ENCODE measurements at regions not wholly inside any gene's neighbourhood (a gene's known extent, or its start where the extent isn't known, plus 50 kb on each side); places are given as distances from the start of the nearest gene placed in this dataset.

DNA sequence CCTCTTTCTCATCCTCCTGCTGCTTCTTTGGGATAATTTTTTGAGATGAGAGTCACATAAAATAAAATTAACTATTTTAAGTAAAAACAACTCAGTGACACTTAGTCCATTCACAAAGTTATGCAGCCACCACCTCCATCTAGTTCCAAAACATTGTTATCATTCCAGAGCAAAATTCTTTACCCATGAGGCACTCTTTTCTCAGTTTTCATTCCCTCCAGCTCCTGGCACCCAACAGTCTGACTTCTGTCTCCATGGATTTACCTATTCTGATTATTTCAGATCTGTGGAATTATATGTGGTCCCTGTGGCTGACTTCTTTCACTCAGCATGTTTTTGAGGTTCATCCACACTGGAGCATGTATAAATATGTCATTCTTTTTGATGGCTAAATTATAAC is 239.9 kb upstream of the DYNLRB2 start:
- no peak for DNase-seq (ENCODE audit: low read depth in 2 of 2)

GRCh38 chr16:80300456-80300855 is 240.3 kb upstream of the DYNLRB2 start:
- no peak for DNase-seq (ENCODE audit: low read depth in 2 of 2)

- no peak for DNase-seq (ENCODE audit: low read depth in 2 of 2)
Observed at GRCh38 chr16:80299416-80299815, 241.4 kb upstream of the DYNLRB2 start.

GRCh38 chr16:80298676-80299075 is 242.1 kb upstream of the DYNLRB2 start:
- no peak for DNase-seq (ENCODE audit: low read depth in 2 of 2)

- DNase-seq (ENCODE audit: low read depth in 2 of 2), result no peak
Observed at GRCh38 chr16:80296034-80296433, 244.8 kb upstream of the DYNLRB2 start.

DNA sequence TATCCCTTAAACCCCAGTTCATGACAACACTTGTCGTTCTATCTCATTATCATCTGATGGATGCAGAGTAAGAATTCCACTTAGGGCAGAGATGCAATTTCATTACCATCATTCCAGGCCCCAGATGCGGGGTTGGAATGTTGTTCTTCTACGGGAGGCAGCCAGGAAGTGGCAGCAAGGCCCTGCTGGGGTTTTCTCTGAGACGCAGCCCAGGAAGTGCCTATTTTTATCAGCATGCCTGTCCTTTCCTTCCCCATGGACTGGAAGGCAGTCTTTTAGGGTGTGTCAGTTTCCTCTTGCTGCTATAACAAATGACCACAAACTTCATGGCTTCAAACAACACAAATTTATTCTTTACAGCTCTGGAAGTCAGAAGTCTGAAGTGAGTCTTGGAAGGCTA is 246.6 kb upstream of the DYNLRB2 start:
- DNase-seq (ENCODE audit: low read depth in 2 of 2), result no peak

- no peak for DNase-seq (ENCODE audit: low read depth in 2 of 2)
Observed at GRCh38 chr16:80288616-80289015, 252.2 kb upstream of the DYNLRB2 start.

- no peak for DNase-seq (ENCODE audit: low read depth in 2 of 2)
Observed at GRCh38 chr16:80287674-80288073, 253.1 kb upstream of the DYNLRB2 start.

DNA sequence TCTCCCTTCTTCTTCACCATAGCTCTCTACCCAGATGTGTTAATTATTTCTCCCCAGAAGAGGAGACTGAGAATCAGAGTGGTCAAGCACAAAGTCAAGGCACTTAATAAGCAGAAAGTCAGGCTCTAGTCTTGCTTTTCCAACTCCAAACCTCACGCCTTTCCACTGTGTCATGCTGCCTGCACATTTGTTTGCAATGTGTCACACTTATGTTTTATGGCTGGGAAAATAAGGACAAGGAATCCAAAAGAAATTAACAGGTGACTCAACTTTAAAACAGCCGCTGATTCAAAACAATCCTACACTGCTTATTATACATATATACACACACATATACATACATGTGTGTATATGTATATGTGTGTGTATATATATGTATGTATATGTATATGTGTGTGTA is 255.7 kb upstream of the DYNLRB2 start:
- DNase-seq (ENCODE audit: low read depth in 2 of 2), result no peak

GRCh38 chr16:80283466-80284392 is 257.1 kb upstream of the DYNLRB2 start:
- DNase-seq (ENCODE audit: low read depth in 2 of 2), result no peak

- DNase-seq (ENCODE audit: low read depth in 2 of 2), result no peak
Observed at GRCh38 chr16:80280557-80280956, 260.2 kb upstream of the DYNLRB2 start.

- DNase-seq (ENCODE audit: low read depth in 2 of 2), result no peak
Observed at GRCh38 chr16:80279656-80280055, 261.1 kb upstream of the DYNLRB2 start.

DNA sequence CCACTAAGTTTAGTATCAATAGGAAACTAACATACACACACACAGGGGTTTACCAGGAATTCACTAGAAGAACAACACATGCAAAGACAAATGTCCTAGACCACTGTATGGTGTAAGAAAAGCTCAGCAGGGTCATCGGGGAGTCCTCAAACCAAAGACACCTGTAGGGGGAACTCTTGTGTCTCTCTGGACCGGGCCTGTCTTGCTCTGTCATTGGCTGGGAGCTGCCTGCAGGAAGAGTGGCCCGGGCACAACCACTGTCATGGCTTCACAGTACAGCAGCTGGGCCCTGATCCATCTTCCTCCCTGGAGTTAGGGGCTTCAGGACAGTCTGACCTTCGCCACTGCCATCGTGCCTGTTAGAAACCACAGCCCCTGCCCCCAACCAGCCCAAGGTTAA is 263.6 kb upstream of the DYNLRB2 start:
- DNase-seq (ENCODE audit: low read depth in 2 of 2), result no peak

DNA sequence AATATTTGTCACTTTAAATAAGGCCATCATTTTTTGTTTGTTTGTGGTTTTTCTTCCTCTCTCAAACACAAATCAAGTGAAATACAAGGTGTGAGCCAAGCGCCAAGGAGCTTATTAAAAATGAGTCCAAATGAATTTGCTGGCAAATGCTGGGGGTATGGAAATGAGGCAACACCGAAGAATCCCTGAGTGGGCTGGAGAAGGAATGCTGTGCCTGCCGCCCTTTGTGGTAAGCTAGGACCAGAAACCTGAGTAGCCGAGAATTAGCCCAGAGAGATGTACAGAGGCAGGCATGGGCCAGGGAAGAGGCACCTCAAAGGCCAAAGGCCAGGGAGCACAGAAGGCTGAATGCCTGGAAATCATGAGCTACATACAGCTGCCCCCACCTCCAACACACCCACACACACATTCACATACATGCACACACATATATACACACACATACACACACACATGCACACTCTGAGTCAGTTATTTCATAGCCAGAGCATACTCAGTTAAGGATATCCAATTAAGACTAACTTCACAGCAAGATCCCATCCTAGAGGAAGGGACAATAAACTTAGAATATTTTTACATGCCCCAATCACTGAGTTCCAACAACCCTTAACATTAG is 266.1 kb upstream of the DYNLRB2 start:
- DNase-seq (ENCODE audit: low read depth in 2 of 2), result no peak

GRCh38 chr16:80273635-80274538 is 266.9 kb upstream of the DYNLRB2 start:
- DNase-seq (ENCODE audit: low read depth in 2 of 2), result no peak

DNA sequence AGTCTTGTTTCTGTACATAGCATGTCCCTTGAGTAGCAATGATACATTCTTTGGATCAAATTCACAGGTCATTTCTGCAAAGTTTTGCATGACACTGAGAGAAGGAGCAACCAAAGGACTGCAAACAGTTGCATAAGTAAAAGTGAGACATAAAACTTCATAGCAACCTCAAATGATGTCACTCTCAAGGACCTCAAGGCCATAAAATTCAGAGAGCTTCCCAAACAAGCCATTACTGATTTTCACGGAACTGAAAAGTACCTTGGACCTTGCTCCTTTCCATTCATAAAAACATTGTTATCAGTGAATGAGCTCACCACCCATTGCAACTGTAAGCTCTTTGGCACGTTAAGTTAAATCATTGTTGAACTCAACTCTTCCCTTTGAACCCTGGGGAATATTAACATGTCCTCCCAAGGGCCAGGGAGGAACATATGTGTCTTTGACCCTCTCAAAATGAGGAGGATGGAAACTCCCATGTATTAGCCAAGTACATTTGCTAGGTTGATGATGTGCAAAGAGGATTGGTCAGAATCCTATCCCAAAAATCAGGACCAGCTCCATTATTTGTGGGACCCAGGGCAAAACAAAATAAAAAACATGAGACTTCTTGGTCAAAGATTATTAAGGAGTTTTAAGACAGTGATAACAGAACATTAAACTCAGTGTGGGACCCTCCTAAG is 275.0 kb upstream of the DYNLRB2 start:
- no peak for DNase-seq (ENCODE audit: low read depth in 2 of 2)

- DNase-seq (ENCODE audit: low read depth in 2 of 2), result no peak
Observed at GRCh38 chr16:80263848-80264694, 276.7 kb upstream of the DYNLRB2 start.

GRCh38 chr16:80263181-80263823 is 277.5 kb upstream of the DYNLRB2 start:
- no peak for DNase-seq (ENCODE audit: low read depth in 2 of 2)

GRCh38 chr16:80260906-80261311 is 279.9 kb upstream of the DYNLRB2 start:
- DNase-seq (ENCODE audit: low read depth in 2 of 2), result no peak

DNA sequence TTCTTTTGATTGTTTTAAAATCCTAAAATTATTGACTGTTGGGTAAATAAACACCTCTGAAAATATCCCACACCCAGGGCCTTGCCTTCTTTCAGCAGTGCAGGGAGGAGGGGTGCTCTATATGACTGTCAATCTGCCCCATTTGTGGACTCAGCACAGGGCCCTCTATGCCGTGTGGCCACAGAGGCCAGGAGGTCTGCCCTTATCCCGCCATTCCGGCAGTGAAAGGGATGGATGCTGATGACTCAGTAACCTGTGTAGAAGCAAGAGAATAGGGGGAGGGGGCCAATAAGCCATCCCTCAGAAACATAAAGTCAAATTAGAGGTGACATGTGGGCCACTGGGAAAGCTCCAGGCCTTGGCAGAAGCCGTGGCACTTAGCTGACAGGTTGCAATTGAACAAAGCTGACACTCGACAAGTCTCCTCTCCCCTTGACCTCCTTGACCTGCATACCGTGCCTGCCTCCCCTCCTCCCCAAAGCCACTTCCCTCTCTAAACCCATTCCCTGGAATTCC is 281.4 kb upstream of the DYNLRB2 start:
- DNase-seq (ENCODE audit: low read depth in 2 of 2), result no peak
